Urinary bladder (tissue), 3 donors: ENCODE measurements at regions not wholly inside any gene's neighbourhood (a gene's known extent, or its start where the extent isn't known, plus 50 kb on each side); places are given as distances from the start of the nearest gene placed in this dataset.

Experiments
- DNase-seq: peaks from one replicate; pipeline ENCODE4 v3.0.0-alpha.2; 2015; ENCODE audit errors: extremely low spot score
- H3K27ac ChIP-seq: one replicate; pipeline ENCODE4 v1.5.1; 2013; ENCODE audit warnings: low read depth, mild to moderate bottlenecking, moderate library complexity
- H3K36me3 ChIP-seq: one replicate; pipeline ENCODE4 v1.6.1; 2013; ENCODE audit warnings: mild to moderate bottlenecking, moderate library complexity; ENCODE audit not compliant: insufficient read depth
- H3K4me1 ChIP-seq: one replicate; pipeline ENCODE4 v1.6.1; 2013; ENCODE audit warnings: mild to moderate bottlenecking, moderate library complexity; ENCODE audit not compliant: insufficient read depth
- H3K4me3 ChIP-seq: one replicate; pipeline ENCODE4 v1.5.1; 2013; ENCODE audit warnings: low read depth, low read length
- whole genome bisulfite sequencing: extraction: QIAGEN DNeasy Blood & Tissue Kit; methylation state at CpG from one replicate; pipeline ENCODE4 v1.1.7; 2013; 5-methylcytosine and 5-hydroxymethylcytosine counted together
- donor health status: healthy with polysubstance abuse.
- donor health status: healthy.

DNA sequence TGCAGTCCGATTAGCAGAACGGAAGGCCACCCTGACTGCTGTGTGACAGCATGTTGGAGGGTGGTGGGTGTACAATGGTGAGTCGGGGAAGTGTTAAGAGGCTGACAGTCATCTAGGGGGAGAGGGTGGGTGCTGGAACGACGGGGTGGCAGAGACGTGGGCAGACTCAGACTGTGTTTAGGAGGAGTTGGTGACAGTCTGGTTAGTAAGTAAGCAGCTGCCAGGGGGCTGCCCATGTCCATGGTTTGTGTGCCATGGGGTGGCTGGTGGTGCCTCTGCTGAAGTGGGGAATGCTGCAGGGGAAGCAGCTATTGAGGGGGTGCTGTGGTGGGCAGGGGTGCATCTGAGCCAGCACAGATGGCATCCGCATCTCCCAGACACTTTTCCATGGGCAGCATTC is 51.3 kb upstream of the BOD1 start:
- Histone ChIP-seq H3K4me1 (no peaks in the 10 kb centered on the region), H3K36me3 (no peaks in the 10 kb centered on the region), H3K27ac (no peak overlapping the region), H3K4me3 (no peak overlapping the region)
- 80% methylated on average over 7 of the region's 7 CpGs for WGBS
- DNase-seq: no peak

DNA sequence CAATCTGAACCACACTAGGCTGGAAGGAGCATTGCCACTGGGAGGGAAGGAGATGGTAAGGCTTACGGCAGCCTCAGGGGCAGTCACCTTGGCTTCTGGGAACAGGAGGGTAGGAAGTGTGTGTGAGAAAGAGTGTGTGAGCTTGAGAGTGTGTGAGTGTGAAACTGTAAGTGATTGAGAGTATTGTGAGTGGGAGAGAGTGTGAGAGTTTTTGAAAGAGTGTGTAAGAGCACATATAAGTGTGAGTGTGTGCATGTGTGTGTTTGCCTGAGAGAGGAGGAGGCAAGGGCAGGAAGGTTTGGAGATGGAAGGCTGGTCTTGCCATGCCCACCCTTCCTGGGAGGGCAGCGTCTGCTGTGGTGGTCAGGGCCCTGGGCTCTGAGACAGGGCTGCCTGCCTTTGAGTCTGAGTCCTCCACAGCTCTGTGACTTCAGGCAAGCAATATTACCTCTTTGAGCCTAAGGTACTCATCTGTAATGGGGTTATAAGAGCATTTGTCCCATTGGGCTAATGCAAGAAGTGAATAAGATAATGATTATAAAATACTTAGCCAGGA is 51.9 kb upstream of the BOD1 start:
- H3K36me3 ChIP-seq: no peaks in the 10 kb centered on the region
- H3K4me1 ChIP-seq: no peaks in the 10 kb centered on the region
- no peak overlapping the region for H3K4me3 ChIP-seq
- WGBS: 92% methylated on average over 2 of the region's 2 CpGs
- H3K27ac ChIP-seq: no peak overlapping the region
- no peak for DNase-seq

DNA sequence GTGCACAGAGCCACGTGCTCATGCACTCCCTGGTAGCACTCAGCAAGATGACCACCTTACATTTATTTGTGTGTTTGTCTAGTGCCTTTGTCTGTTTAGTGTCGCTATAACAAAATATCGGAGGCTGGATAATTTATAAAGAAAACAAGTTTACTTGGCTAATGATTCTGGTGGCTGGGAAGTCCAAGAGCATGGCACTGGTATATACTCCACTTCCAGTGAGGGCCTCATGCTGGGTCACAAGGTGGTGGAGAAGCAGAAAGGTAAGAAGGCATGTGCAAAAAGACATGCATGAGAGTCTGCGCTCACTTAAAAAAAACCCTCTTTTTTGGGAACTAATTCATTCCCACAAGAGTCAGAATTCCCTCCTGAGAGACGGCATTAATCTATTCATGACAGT is 52.5 kb upstream of the BOD1 start:
- no peak for DNase-seq
- 94% methylated on average over 5 of the region's 5 CpGs for WGBS
- no peak overlapping the region for H3K27ac ChIP-seq
- no peak overlapping the region for H3K4me3 ChIP-seq
- H3K4me1 ChIP-seq: no peaks in the 10 kb centered on the region
- no peaks in the 10 kb centered on the region for H3K36me3 ChIP-seq

DNA sequence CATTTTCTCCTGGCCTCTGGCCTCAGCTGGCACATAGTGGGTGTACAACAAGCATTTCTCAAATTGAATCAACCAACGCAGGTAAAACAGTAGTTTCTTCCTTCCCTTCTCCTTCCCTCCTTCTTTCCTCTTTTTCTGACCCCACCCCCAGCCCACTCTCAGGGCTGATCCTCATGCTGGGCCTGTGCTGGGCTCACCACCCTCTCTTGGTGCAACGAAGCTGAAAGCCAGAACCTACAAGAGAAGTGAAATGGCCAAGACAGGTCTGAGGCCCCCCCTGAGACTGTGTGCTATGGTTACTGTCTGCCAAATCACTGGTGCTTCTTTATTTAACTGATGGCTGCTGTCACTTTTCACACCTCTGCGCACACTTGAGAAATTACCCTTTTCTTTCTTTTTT is 53.0 kb upstream of the BOD1 start:
- no peak overlapping the region for H3K27ac ChIP-seq
- DNase-seq: no peak
- no peaks in the 10 kb centered on the region for H3K4me1 ChIP-seq
- 78% methylated on average over 3 of the region's 3 CpGs for WGBS
- H3K4me3 ChIP-seq: no peak overlapping the region
- H3K36me3 ChIP-seq: no peaks in the 10 kb centered on the region

DNA sequence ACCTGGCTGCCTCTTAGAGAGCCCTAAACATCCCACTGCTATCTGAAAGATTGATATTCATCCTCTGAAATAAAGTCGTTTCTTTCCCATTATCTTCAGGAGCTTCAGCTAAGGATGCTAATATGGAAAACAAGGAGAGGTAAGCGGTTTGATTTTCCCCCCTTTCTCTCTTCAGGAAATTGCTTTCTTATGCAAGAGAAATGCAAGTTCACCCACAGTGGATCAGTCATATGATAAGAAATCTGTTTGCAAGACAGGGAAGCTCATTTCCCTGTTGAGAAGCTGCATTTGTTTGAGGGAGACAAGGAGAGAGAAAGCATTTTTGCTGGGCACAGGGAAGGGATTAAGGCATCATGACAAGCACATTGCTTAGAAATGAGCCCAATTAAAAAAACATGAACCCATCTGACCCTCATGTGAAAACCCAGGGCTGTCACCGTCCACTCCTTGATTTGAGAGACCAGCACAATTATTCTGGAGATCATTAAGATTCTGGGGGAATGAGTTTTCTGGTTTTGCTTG is 53.7 kb upstream of the BOD1 start:
- Histone ChIP-seq H3K36me3 (no peaks in the 10 kb centered on the region), H3K4me3 (no peak overlapping the region), H3K27ac (no peak overlapping the region), H3K4me1 (no peaks in the 10 kb centered on the region)
- DNase-seq: no peak
- 40% methylated on average over 3 of the region's 3 CpGs for WGBS

DNA sequence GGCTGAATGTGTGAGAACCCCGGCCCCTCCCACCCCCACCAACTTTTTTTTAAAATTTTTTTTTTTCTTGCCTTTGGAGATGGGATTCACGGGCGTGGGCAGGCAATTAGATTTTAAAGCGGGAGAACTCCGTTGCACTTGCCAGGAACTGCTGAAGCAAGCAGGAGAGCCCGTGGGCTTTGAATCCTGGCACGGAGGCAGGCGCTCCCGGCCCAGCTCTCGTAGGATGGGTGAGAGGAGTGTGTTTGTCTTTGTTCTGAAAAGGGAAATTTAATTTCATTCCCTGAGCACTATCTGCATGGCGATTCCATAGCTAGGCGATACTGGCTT is 54.3 kb upstream of the BOD1 start:
- Histone ChIP-seq H3K36me3 (no peaks in the 10 kb centered on the region), H3K4me1 (no peaks in the 10 kb centered on the region), H3K4me3 (no peak overlapping the region), H3K27ac (no peak overlapping the region)
- no peak for DNase-seq
- WGBS: 25% methylated on average over 12 of the region's 12 CpGs

DNA sequence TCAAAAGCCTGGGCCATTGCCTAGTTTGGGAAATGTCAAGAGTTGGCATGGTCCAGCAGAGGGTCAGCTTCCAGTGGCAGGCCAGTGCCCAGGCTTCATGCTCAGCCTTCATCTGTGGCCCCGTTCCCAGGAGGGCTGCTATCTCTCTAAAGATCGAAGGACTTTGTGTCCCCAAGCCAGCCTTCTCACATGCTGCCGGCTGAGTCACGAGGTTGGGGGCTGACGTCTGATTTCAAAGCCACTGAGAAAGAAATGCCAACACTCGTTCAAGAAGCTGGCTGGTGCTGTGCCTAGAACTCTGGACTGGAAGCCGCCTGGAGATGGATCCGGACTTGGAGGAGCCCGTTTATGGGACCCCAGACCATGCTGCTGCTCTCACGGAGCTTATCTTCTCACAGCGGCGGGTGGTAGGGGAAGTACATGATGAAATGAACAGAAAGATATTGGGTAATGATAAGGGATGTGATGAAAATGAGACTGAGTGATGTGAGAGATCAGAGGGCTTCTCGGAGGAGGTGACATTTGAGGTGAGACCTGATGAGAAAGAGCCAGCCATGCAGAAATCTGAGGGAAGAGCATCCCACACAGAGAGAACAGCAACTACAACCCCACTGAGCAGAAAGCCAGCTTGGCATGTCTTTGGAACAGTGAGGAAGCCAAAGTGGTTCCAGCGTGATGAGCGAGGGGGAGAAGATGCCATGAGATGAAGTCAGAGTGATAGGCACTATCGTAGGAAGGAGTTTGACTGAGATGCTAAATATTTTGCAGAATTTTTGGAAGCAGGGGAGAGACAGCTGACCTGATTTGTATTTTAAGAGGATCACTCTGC is 54.9 kb upstream of the BOD1 start:
- DNase-seq: no peak
- Histone ChIP-seq H3K4me3 (no peak overlapping the region), H3K27ac (no peak overlapping the region), H3K4me1 (no peaks in the 10 kb centered on the region), H3K36me3 (no peaks in the 10 kb centered on the region)
- 60% methylated on average over 16 of the region's 16 CpGs for WGBS

DNA sequence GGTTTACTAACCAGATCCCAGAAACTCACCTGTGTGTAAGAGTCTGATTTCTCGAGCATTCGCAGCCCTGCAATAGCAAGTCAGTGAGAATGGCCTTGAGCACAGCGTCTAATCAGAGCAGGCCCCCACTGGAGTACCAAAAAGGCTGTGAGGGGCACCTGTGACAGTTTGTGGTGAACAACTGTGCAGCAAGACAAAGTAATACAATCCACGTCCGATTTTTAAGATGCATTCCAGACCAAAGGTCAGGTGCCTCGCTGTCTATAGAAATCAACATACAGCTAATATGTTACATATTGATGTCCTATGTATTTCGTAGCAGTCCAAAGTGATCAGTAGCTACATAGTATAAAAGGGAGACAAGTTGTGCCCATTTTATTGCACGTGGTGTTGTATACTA is 55.7 kb upstream of the BOD1 start:
- Histone ChIP-seq H3K4me1 (no peaks in the 10 kb centered on the region), H3K4me3 (no peak overlapping the region), H3K27ac (no peak overlapping the region), H3K36me3 (no peaks in the 10 kb centered on the region)
- DNase-seq: no peak
- 89% methylated on average over 8 of the region's 8 CpGs for WGBS

DNA sequence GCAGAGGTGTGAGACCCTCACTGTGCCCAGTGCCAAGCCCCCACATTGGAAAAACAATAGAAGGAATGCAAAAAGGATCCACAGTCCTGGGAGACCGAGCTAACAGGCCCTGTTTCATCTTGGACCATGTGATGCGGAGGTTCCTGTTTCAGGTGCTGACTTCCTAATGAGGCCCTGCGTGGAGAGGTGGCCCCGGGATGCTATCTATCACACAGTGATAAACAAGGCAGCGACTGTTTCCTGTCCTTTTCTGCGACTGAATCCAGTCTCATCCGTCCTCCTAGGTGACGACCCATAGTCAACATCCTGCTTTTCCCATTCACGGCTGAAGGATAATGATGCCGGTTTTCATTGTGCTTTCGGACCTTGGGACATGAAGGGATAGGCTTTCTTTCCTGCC is 56.4 kb upstream of the BOD1 start:
- Histone ChIP-seq H3K4me3 (no peak overlapping the region), H3K36me3 (no peaks in the 10 kb centered on the region), H3K4me1 (no peaks in the 10 kb centered on the region), H3K27ac (no peak overlapping the region)
- DNase-seq: no peak
- WGBS: 66% methylated on average over 11 of the region's 11 CpGs

DNA sequence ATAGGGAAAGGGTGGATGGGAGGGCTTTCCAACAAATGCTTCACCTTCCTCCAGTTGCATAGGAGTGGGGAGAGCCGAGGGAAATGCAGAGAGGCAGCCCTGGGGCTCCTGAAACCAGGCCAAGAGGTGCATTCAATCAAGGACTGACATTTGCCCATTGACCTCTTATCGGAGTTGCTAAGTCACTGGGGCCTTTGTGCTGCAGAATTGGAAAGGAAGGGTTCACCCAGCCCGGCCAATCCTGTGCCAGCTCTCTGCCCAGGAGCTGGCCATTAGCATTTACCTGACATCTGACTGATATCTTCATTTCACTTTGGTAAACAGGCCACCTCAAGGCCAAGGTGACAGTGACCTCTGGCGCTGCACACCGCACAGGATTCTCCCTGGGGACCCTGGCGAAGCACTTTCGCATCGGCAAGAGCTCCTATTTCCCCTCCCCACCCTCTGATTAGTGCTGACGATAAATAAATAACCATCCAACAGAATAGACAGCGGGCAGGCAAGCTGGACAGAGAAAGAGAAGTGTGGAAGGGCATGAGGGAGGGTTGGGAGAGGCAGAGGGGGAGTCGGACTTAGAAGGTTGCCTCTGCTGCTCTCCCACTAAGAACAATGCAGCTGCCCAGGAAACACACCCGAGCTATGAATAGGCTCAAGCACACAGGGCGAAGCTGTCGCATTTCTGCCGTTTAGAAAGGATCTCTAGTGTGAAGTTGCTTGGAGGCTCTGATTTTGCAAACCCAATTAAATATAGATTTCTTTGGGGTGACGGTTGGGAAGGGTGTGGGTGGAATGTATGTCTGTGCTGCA is 57.0 kb upstream of the BOD1 start:
- WGBS: 72% methylated on average over 16 of the region's 16 CpGs
- H3K4me1 ChIP-seq: no peaks in the 10 kb centered on the region
- H3K27ac ChIP-seq: no peak overlapping the region
- DNase-seq: no peak
- H3K36me3 ChIP-seq: no peaks in the 10 kb centered on the region
- no peak overlapping the region for H3K4me3 ChIP-seq

DNA sequence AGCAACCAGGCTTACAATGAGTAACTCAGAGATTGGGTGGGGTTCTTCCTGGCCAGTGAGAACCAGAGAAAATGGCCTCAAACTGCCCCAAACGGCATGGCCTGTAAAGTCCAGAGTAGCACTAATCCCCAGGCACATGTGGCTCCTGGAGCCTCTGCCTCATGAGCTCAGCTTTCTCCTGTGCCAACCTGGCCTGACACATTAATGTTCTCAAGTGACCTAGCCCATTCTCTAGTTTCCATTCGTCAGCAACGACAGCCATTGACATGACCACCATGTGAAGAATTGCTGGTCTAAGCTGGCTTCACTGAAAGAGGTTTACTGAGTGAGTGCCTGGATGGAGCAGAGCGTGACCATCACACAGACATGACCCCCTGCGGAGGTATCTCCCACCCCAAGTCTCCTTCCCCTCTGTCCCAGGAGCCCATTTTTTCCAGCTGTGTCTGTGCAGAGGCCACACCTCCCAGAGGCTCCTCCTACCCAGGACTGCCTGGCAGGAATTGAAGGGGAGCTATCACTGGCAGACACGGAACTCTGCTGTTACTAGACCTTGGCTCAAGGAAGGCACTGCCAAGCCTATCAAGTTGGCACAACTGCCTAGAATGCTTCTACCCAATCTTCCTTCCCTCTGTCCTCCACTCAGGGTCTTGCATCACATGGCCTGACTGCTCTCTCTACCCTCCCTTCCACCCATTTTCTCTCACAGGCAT is 59.0 kb upstream of the BOD1 start:
- no peak for DNase-seq
- Histone ChIP-seq H3K27ac (no peak overlapping the region), H3K36me3 (no peaks in the 10 kb centered on the region), H3K4me3 (no peak overlapping the region), H3K4me1 (no peaks in the 10 kb centered on the region)
- WGBS: 88% methylated on average over 6 of the region's 6 CpGs

DNA sequence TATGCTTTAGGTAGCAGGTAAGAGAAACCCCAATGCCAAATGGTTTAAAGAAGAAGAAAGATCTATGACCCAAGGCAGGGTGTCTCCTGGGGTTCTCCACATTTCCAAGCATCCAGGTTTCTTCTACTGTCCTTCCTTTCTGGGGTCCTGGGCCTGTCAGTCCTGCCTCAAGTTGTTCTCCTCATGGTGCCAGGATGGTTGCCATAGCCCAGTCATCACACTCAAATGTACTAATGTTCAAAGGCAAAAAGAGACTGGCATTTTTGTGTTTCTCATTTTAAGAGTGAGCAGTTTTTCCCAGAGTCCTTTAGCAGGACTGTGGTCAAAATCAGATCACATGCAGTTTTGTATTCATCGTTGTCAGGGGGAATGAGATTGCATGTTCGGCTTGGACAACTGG is 59.9 kb upstream of the BOD1 start:
- Histone ChIP-seq H3K27ac (no peak overlapping the region), H3K36me3 (no peaks in the 10 kb centered on the region), H3K4me1 (no peaks in the 10 kb centered on the region), H3K4me3 (no peak overlapping the region)
- no peak for DNase-seq
- WGBS: 94% methylated on average over 2 of the region's 2 CpGs

DNA sequence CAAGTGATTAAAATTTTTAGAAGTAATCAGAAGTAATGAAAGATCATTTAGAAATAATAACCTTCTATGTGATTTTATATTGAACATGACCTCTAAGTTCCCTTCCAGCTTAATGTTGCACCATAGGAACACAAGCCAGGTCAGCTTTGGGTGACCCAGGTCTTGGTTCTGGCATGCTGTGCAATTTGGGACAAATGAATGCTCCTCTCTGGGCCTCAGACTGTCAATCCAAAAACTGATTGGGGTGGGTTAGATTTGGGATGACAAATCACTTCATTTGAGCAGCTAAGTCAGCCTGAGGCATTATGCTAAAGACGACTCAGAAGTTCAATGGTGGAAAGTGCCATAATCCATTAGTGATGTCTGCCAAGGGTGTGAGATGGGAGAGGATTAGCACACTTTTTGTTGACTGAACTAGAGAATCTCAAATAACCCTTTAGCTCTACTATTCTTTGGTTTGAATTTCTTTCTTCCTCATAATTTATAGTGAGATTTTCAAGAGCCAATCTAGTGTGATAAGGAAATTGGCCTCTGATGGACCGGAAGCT is 60.7 kb upstream of the BOD1 start:
- 66% methylated on average over 2 of the region's 2 CpGs for WGBS
- Histone ChIP-seq H3K4me1 (no peaks in the 10 kb centered on the region), H3K4me3 (no peak overlapping the region), H3K36me3 (no peaks in the 10 kb centered on the region), H3K27ac (no peak overlapping the region)
- DNase-seq: no peak
